ENCODE measurements at regions not wholly inside any gene's neighbourhood (a gene's known extent, or its start where the extent isn't known, plus 50 kb on each side); places are given as distances from the start of the nearest gene placed in this dataset.

GRCh38 chr2:240299710-240300068 is 135.8 kb upstream of the GPC1 start:
- DNase-seq (ENCODE audit: low spot score in 2 of 2), result no peak
- no peaks in the 10 kb centered on the region for H3K36me3 Mint-ChIP-seq

GRCh38 chr2:240300261-240300821 is 135.1 kb upstream of the GPC1 start:
- H3K36me3 Mint-ChIP-seq, result no peaks in the 10 kb centered on the region
- no peaks in the 10 kb centered on the region for H3K4me1 Mint-ChIP-seq
- peaks cover 11% of the 10 kb centered on the region for H3K27me3 Mint-ChIP-seq
- no peak overlapping the region for H3K27ac Mint-ChIP-seq
- H3K9me3 Mint-ChIP-seq, result no peaks in the 10 kb centered on the region
- no peak overlapping the region for H3K4me3 Mint-ChIP-seq
- ATAC-seq (ENCODE audit: low read depth) (no peak), DNase-seq (ENCODE audit: low spot score in 2 of 2) (no peak)

More at GRCh38 chr2:240299710-240300068, 135.8 kb upstream of the GPC1 start:
- no peak for ATAC-seq (ENCODE audit: low read depth)
- no peaks in the 10 kb centered on the region for H3K4me1 Mint-ChIP-seq
- no peaks in the 10 kb centered on the region for H3K9me3 Mint-ChIP-seq
- H3K27me3 Mint-ChIP-seq, result peaks cover 11% of the 10 kb centered on the region
- no peak overlapping the region for H3K27ac Mint-ChIP-seq
- H3K4me3 Mint-ChIP-seq, result no peak overlapping the region

GRCh38 chr2:240300840-240301239 is 134.6 kb upstream of the GPC1 start:
- no peak for DNase-seq (ENCODE audit: low spot score in 2 of 2)
- Mint-ChIP-seq H3K36me3 (no peaks in the 10 kb centered on the region), H3K27ac (no peak overlapping the region)

GRCh38 chr2:240301256-240301795 is 134.1 kb upstream of the GPC1 start:
- H3K4me3 Mint-ChIP-seq, result no peak overlapping the region
- DNase-seq (ENCODE audit: low spot score in 2 of 2) (no peak), ATAC-seq (ENCODE audit: low read depth) (no peak)
- no peaks in the 10 kb centered on the region for H3K4me1 Mint-ChIP-seq
- peaks cover 9% of the 10 kb centered on the region for H3K27me3 Mint-ChIP-seq
- no peaks in the 10 kb centered on the region for H3K9me3 Mint-ChIP-seq
- no peak overlapping the region for H3K27ac Mint-ChIP-seq
- H3K36me3 Mint-ChIP-seq, result no peaks in the 10 kb centered on the region

More at GRCh38 chr2:240300840-240301239, 134.6 kb upstream of the GPC1 start:
- H3K9me3 Mint-ChIP-seq, result no peaks in the 10 kb centered on the region
- peaks cover 9% of the 10 kb centered on the region for H3K27me3 Mint-ChIP-seq
- no peak overlapping the region for H3K4me3 Mint-ChIP-seq
- ATAC-seq (ENCODE audit: low read depth), result no peak
- H3K4me1 Mint-ChIP-seq, result no peaks in the 10 kb centered on the region

- no peaks in the 10 kb centered on the region for H3K9me3 Mint-ChIP-seq
- H3K36me3 Mint-ChIP-seq, result no peaks in the 10 kb centered on the region
- no peak for ATAC-seq (ENCODE audit: low read depth)
- peaks cover 9% of the 10 kb centered on the region for H3K27me3 Mint-ChIP-seq
- no peak overlapping the region for H3K27ac Mint-ChIP-seq
- DNase-seq (ENCODE audit: low spot score in 2 of 2), result no peak
- no peaks in the 10 kb centered on the region for H3K4me1 Mint-ChIP-seq
- no peak overlapping the region for H3K4me3 Mint-ChIP-seq
These were observed 133.4 kb upstream of the GPC1 start for GRCh38 chr2:240302041-240302440.

- Mint-ChIP-seq H3K9me3 (no peaks in the 10 kb centered on the region), H3K27ac (no peak overlapping the region), H3K4me3 (no peak overlapping the region), H3K36me3 (no peaks in the 10 kb centered on the region), H3K4me1 (no peaks in the 10 kb centered on the region), H3K27me3 (peaks cover 9% of the 10 kb centered on the region)
- no peak for ATAC-seq (ENCODE audit: low read depth)
- no peak for DNase-seq (ENCODE audit: low spot score in 2 of 2)
These were observed 132.4 kb upstream of the GPC1 start for GRCh38 chr2:240302933-240303595.

GRCh38 chr2:240303896-240304745 is 131.3 kb upstream of the GPC1 start:
- ATAC-seq (ENCODE audit: low read depth) (no peak), DNase-seq (ENCODE audit: low spot score in 2 of 2) (no peak)
- Mint-ChIP-seq H3K36me3 (no peaks in the 10 kb centered on the region), H3K27me3 (peaks cover 9% of the 10 kb centered on the region), H3K27ac (no peak overlapping the region), H3K4me3 (no peak overlapping the region), H3K9me3 (no peaks in the 10 kb centered on the region), H3K4me1 (no peaks in the 10 kb centered on the region)

GRCh38 chr2:240304746-240305161 is 130.7 kb upstream of the GPC1 start:
- Mint-ChIP-seq H3K4me3 (no peak overlapping the region), H3K27me3 (peaks cover 8% of the 10 kb centered on the region)

GRCh38 chr2:240305369-240305962 is 130.0 kb upstream of the GPC1 start:
- Mint-ChIP-seq H3K36me3 (no peaks in the 10 kb centered on the region), H3K4me3 (no peak overlapping the region), H3K4me1 (no peaks in the 10 kb centered on the region), H3K27ac (no peak overlapping the region), H3K27me3 (peaks cover 6% of the 10 kb centered on the region), H3K9me3 (no peaks in the 10 kb centered on the region)
- no peak for ATAC-seq (ENCODE audit: low read depth)
- DNase-seq (ENCODE audit: low spot score in 2 of 2), result no peak

More at GRCh38 chr2:240304746-240305161, 130.7 kb upstream of the GPC1 start:
- no peak overlapping the region for H3K27ac Mint-ChIP-seq
- ATAC-seq (ENCODE audit: low read depth) (no peak), DNase-seq (ENCODE audit: low spot score in 2 of 2) (no peak)
- H3K9me3 Mint-ChIP-seq, result no peaks in the 10 kb centered on the region
- H3K36me3 Mint-ChIP-seq, result no peaks in the 10 kb centered on the region
- H3K4me1 Mint-ChIP-seq, result no peaks in the 10 kb centered on the region

- ATAC-seq (ENCODE audit: low read depth) (no peak), DNase-seq (ENCODE audit: low spot score in 2 of 2) (no peak)
- Mint-ChIP-seq H3K4me3 (no peak overlapping the region), H3K4me1 (no peaks in the 10 kb centered on the region), H3K27ac (no peak overlapping the region), H3K36me3 (no peaks in the 10 kb centered on the region), H3K9me3 (no peaks in the 10 kb centered on the region), H3K27me3 (peaks cover 6% of the 10 kb centered on the region)
These were observed 129.3 kb upstream of the GPC1 start for GRCh38 chr2:240306185-240306584.

- Mint-ChIP-seq H3K4me3 (no peak overlapping the region), H3K27me3 (peaks cover 2% of the 10 kb centered on the region), H3K9me3 (no peaks in the 10 kb centered on the region), H3K4me1 (no peaks in the 10 kb centered on the region), H3K27ac (no peak overlapping the region), H3K36me3 (no peaks in the 10 kb centered on the region)
- no peak for ATAC-seq (ENCODE audit: low read depth)
- DNase-seq (ENCODE audit: low spot score in 2 of 2), result no peak
These were observed 127.3 kb upstream of the GPC1 start for GRCh38 chr2:240308111-240308651.

- DNase-seq (ENCODE audit: low spot score in 2 of 2), result no peak
- H3K4me3 Mint-ChIP-seq, result no peak overlapping the region
- no peaks in the 10 kb centered on the region for H3K36me3 Mint-ChIP-seq
- no peaks in the 10 kb centered on the region for H3K4me1 Mint-ChIP-seq
- H3K27ac Mint-ChIP-seq, result no peak overlapping the region
- no peaks in the 10 kb centered on the region for H3K9me3 Mint-ChIP-seq
- ATAC-seq (ENCODE audit: low read depth), result no peak
- H3K27me3 Mint-ChIP-seq, result no peaks in the 10 kb centered on the region
These were observed 126.2 kb upstream of the GPC1 start for GRCh38 chr2:240309214-240309613.

GRCh38 chr2:240310201-240310600 is 125.3 kb upstream of the GPC1 start:
- H3K27me3 Mint-ChIP-seq, result no peaks in the 10 kb centered on the region
- no peaks in the 10 kb centered on the region for H3K4me1 Mint-ChIP-seq
- no peak overlapping the region for H3K4me3 Mint-ChIP-seq
- no peaks in the 10 kb centered on the region for H3K36me3 Mint-ChIP-seq
- no peaks in the 10 kb centered on the region for H3K9me3 Mint-ChIP-seq
- ATAC-seq (ENCODE audit: low read depth) (no peak), DNase-seq (ENCODE audit: low spot score in 2 of 2) (no peak)
- no peak overlapping the region for H3K27ac Mint-ChIP-seq

GRCh38 chr2:240310645-240311044 is 124.8 kb upstream of the GPC1 start:
- ATAC-seq (ENCODE audit: low read depth) (no peak), DNase-seq (ENCODE audit: low spot score in 2 of 2) (no peak)
- Mint-ChIP-seq H3K4me3 (no peak overlapping the region), H3K27me3 (no peaks in the 10 kb centered on the region), H3K27ac (no peak overlapping the region), H3K9me3 (no peaks in the 10 kb centered on the region), H3K4me1 (no peaks in the 10 kb centered on the region), H3K36me3 (no peaks in the 10 kb centered on the region)

Measured in memory B cell (primary cell).